ENCODE measurements at regions not wholly inside any gene's neighbourhood (a gene's known extent, or its start where the extent isn't known, plus 50 kb on each side); places are given as distances from the start of the nearest gene placed in this dataset.
"Not testable (repeated sequence)": the region's sequence is repeated elsewhere in the genome, so short reads cannot be mapped to it uniquely, and the experiment has no call there.

DNA sequence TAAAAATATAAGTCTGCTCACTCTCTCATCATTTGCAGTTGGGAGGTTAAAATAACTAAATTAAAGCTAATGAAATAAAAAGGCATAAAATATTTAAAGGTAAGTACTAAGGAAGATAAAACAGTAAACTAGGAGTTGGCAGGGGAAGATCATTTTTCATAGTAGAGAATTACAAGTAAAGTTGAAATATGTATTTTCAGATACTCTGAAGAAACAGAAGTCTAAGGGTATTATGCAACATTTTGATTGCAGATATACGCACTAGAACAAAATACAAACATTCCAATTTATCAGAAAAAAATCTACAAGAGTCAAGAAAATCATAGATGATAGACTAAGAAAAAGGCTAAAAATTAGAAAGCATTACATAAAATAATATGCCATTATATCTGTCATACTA, 167.6 kb upstream of the CTAGE1 start:
- no peak for DNase-seq (ENCODE audit: low read depth)
- TF ChIP-seq, protein P1, sequence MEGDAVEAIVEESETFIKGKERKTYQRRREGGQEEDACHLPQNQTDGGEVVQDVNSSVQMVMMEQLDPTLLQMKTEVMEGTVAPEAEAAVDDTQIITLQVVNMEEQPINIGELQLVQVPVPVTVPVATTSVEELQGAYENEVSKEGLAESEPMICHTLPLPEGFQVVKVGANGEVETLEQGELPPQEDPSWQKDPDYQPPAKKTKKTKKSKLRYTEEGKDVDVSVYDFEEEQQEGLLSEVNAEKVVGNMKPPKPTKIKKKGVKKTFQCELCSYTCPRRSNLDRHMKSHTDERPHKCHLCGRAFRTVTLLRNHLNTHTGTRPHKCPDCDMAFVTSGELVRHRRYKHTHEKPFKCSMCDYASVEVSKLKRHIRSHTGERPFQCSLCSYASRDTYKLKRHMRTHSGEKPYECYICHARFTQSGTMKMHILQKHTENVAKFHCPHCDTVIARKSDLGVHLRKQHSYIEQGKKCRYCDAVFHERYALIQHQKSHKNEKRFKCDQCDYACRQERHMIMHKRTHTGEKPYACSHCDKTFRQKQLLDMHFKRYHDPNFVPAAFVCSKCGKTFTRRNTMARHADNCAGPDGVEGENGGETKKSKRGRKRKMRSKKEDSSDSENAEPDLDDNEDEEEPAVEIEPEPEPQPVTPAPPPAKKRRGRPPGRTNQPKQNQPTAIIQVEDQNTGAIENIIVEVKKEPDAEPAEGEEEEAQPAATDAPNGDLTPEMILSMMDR (IDR thresholded peaks at IDR 0.05; ENCODE audit: low read depth, low read length), result no peak
- TF ChIP-seq POLR2A (IDR thresholded peaks at IDR 0.05; ENCODE audit: extremely low read depth, insufficient read length) (no peak), MYC (IDR thresholded peaks at IDR 0.05; ENCODE audit: low read depth, low read length) (no peak)
- TF ChIP-seq, protein P2, sequence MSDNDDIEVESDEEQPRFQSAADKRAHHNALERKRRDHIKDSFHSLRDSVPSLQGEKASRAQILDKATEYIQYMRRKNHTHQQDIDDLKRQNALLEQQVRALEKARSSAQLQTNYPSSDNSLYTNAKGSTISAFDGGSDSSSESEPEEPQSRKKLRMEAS (IDR thresholded peaks at IDR 0.05; ENCODE audit: low read depth, low read length), result no peak
- no peak overlapping the region for H3K4me3 ChIP-seq (ENCODE audit: low read depth, low read length)

DNA sequence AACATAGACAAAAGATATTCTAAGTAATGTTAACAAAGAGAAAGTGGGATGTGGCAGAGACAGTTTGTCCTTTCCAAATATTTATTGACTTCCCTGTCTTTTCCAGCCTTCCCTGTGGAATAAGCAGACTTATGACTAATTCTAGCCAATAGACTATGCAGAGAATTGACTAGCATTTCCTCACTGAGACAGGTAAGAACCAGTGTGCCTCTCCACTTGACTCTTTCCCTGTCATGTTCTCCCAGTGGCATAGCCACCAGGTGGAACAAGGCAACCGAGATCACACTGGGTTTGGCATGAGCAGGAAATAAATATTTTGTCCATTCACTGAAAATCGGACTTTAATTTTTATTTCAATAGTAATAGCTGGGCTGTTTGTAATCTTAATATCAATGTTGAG, 168.1 kb upstream of the CTAGE1 start:
- no peak for DNase-seq (ENCODE audit: low read depth)
- TF ChIP-seq MYC (IDR thresholded peaks at IDR 0.05; ENCODE audit: low read depth, low read length) (no peak), POLR2A (IDR thresholded peaks at IDR 0.05; ENCODE audit: extremely low read depth, insufficient read length) (no peak)
- TF ChIP-seq, protein P1 (IDR thresholded peaks at IDR 0.05; ENCODE audit: low read depth, low read length), result no peak
- TF ChIP-seq, protein P2 (IDR thresholded peaks at IDR 0.05; ENCODE audit: low read depth, low read length), result no peak
- H3K4me3 ChIP-seq (ENCODE audit: low read depth, low read length), result no peak overlapping the region

DNA sequence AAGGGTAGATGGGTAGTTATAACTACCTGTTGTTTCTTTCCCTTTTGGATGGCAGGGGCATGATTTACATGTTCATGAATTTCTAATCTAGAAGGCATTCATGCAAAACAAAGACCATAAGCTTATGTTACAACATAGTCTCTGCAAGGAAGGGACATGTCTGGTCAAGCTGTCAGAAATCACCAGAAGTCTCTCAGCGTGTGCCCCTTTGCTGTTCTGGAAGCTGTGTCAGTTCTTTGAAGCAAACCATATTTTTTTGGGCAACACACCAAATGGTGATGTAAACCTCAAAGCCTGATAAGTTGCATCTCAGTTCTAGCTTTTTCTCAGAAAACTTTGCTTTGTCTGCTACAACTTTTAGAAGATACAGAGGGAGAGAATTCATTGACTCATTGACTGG, 173.5 kb upstream of the CTAGE1 start:
- no peak for DNase-seq (ENCODE audit: low read depth)
- no peak overlapping the region for H3K4me3 ChIP-seq (ENCODE audit: low read depth, low read length)
- TF ChIP-seq, protein P1 (IDR thresholded peaks at IDR 0.05; ENCODE audit: low read depth, low read length), result no peak
- no peak for TF ChIP-seq MYC (IDR thresholded peaks at IDR 0.05; ENCODE audit: low read depth, low read length)
- TF ChIP-seq, protein P2 (IDR thresholded peaks at IDR 0.05; ENCODE audit: low read depth, low read length), result no peak
- no peak for TF ChIP-seq POLR2A (IDR thresholded peaks at IDR 0.05; ENCODE audit: extremely low read depth, insufficient read length)

DNA sequence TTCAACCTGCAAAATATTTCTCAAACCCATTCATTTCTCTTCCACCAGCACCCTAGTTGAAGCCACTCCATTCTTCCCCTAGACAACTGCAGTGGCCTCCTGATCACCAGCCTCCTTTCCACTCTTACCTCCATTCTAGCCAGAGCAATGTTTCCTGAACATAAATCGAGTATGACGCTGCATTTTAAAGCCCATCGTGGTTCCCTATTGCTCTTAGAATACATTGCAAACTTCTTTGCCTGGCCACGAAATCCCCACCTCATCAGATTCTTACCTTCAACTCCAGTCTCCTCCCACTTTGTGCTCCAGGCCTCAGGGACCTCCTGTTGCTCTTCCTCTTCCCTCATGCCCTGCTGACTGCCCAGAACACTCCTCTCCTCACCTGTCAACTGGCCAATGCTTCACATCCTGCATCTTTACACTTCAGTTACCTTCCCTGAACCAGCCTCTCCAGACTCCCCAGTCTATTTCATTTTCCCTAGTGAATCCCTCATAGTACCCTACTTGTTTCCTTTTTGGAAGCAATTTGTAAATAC, 176.5 kb upstream of the CTAGE1 start:
- TF ChIP-seq, protein P1 (IDR thresholded peaks at IDR 0.05; ENCODE audit: low read depth, low read length), result no peak
- TF ChIP-seq POLR2A (IDR thresholded peaks at IDR 0.05; ENCODE audit: extremely low read depth, insufficient read length) (no peak), MYC (IDR thresholded peaks at IDR 0.05; ENCODE audit: low read depth, low read length) (no peak)
- TF ChIP-seq, protein P2 (IDR thresholded peaks at IDR 0.05; ENCODE audit: low read depth, low read length), result no peak
- no peak overlapping the region for H3K4me3 ChIP-seq (ENCODE audit: low read depth, low read length)
- DNase-seq (ENCODE audit: low read depth), result no peak

DNA sequence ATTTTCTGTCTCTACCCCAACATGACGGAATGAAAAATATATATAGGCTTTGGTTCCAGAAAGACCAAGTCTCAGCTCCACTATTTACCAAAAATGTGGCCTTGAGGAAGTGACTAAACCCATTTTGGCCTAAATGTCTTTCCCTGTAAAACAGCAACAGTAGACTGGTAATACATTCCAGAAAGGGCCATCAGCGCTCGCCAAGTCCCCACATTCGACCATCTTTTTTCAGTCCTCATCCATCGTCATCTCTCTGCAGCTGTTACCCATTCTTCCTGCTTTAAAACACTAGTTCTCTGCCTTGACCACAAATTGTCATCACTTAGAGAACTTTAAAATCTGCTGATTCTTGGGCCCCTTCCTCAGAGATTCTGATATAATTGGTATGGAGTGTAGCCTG, 183.8 kb upstream of the CTAGE1 start:
- no peak for DNase-seq (ENCODE audit: low read depth)
- TF ChIP-seq, protein P2 (IDR thresholded peaks at IDR 0.05; ENCODE audit: low read depth, low read length), result no peak
- TF ChIP-seq, protein P1 (IDR thresholded peaks at IDR 0.05; ENCODE audit: low read depth, low read length), result no peak
- TF ChIP-seq MYC (IDR thresholded peaks at IDR 0.05; ENCODE audit: low read depth, low read length) (no peak), POLR2A (IDR thresholded peaks at IDR 0.05; ENCODE audit: extremely low read depth, insufficient read length) (no peak)

DNA sequence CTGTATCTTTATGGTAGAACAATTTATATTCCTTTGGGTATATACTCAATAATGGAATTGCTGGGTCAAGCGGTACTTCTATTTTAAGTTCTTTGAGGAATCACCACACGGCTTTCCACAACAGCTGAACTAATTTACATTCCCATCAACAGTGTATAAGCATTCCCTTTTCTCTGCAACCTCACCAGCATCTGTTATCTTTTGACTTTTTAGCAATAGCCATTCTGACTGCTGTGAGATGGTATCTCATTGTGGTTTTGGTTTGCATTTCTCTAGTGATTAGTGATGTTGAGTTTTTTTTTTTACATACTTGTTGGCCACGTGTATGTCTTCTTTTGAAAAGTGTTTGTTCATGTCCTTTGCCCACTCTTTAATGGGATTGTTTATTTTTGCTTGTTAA, 184.7 kb upstream of the CTAGE1 start:
- H3K4me3 ChIP-seq (ENCODE audit: low read depth, low read length); DNase-seq (ENCODE audit: low read depth): not testable (repeated sequence)

More for the DNA sequence above, 183.8 kb upstream of the CTAGE1 start:
- H3K4me3 ChIP-seq (ENCODE audit: low read depth, low read length), result no peak overlapping the region
